ENCODE measurements at regions not wholly inside any gene's neighbourhood (a gene's known extent, or its start where the extent isn't known, plus 50 kb on each side); places are given as distances from the start of the nearest gene placed in this dataset.

DNA sequence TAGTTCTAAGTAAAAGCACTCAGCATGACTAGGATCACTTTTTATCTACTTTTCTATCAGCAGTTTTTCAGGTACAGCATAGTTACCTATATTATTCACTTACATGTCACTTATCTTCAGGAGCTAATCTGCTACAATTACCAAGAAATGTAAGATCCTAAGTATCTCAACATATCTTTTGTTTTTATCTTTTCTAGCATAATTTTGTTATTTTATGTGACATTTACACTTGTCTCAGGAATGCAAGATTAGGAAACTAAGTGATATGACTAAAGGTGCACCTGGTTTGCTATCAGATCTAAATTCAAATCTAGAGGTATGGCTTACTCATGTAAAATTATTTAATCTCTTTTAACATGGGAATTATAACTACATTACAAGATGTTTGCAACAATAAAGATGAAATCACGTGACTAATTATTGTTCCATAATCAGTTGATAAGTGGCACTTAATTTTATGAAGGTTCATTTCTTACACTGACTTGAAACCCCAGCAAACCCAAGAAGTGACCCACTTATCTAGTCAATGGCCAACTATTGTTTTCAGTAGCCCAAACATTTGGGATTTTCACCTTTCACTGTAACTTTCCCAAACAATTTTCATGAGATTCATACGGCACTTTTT lies 390.3 kb upstream of the PCDH15 start:
- no peak overlapping the region for H3K4me3 Mint-ChIP-seq (ENCODE audit: unreplicated experiment)
- H3K4me1 Mint-ChIP-seq (ENCODE audit: low read depth, unreplicated experiment), result no peaks in the 10 kb centered on the region
- no peaks in the 10 kb centered on the region for H3K9me3 Mint-ChIP-seq (ENCODE audit: unreplicated experiment)
- Histone ChIP-seq H3K27ac (ENCODE audit: low read depth, low read length) (no peak overlapping the region), H3K4me2 (ENCODE audit: low read length) (no peak overlapping the region), H2AFZ (ENCODE audit: low read depth, low read length) (no peak overlapping the region), H4K20me1 (ENCODE audit: insufficient read depth, low read length) (no peaks in the 10 kb centered on the region), H3K4me1 (ENCODE audit: insufficient read depth, low read length) (no peaks in the 10 kb centered on the region), H3K27me3 (ENCODE audit: insufficient read depth, low read length) (no peaks in the 10 kb centered on the region), H3K79me2 (ENCODE audit: insufficient read depth, low read length) (no peaks in the 10 kb centered on the region), H3K36me3 (ENCODE audit: insufficient read depth, low read length) (no peaks in the 10 kb centered on the region), H3K4me3 (ENCODE audit: insufficient read depth, low read depth, low read length) (no peak overlapping the region), H3K9ac (ENCODE audit: low read length) (no peak overlapping the region), H3K9me3 (ENCODE audit: insufficient read depth, low read depth, low read length) (no peaks in the 10 kb centered on the region)
- H3K27ac Mint-ChIP-seq (ENCODE audit: unreplicated experiment), result no peak overlapping the region
- no peaks in the 10 kb centered on the region for H3K36me3 Mint-ChIP-seq (ENCODE audit: low read depth, unreplicated experiment)
- no peaks in the 10 kb centered on the region for H3K27me3 Mint-ChIP-seq (ENCODE audit: low read depth, unreplicated experiment)
- FAIRE-seq (no peak), DNase-seq (ENCODE audit: low read depth) (no peak)
- TF ChIP-seq, protein P1, sequence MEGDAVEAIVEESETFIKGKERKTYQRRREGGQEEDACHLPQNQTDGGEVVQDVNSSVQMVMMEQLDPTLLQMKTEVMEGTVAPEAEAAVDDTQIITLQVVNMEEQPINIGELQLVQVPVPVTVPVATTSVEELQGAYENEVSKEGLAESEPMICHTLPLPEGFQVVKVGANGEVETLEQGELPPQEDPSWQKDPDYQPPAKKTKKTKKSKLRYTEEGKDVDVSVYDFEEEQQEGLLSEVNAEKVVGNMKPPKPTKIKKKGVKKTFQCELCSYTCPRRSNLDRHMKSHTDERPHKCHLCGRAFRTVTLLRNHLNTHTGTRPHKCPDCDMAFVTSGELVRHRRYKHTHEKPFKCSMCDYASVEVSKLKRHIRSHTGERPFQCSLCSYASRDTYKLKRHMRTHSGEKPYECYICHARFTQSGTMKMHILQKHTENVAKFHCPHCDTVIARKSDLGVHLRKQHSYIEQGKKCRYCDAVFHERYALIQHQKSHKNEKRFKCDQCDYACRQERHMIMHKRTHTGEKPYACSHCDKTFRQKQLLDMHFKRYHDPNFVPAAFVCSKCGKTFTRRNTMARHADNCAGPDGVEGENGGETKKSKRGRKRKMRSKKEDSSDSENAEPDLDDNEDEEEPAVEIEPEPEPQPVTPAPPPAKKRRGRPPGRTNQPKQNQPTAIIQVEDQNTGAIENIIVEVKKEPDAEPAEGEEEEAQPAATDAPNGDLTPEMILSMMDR (IDR thresholded peaks at IDR 0.05; ENCODE audit: insufficient read depth, low read depth, low read length), result no peak
- TF ChIP-seq EZH2 (IDR thresholded peaks at IDR 0.05; ENCODE audit: insufficient read depth, low read length), result no peak

DNA sequence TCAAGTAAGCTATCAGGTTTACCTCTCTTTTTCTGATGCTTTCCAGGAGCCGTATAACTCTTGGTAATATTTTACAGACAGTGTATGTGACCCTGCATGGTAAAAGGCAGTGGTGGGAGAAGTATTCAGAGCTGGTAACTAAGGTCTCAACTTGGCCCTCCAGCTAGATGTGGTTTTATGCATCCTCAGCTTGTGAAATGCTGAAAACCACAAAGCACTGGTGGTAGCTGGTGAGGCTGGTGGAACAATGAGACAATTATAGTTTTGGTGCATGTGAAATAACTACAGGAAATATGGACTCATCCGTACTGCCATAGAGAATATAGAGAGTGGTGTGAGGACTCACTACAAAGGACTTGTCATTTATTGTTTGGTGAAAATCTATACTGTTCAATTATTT lies 383.0 kb upstream of the PCDH15 start:
- Histone ChIP-seq H3K4me2 (ENCODE audit: low read length) (no peak overlapping the region), H3K79me2 (ENCODE audit: insufficient read depth, low read length) (no peaks in the 10 kb centered on the region), H3K9me3 (ENCODE audit: insufficient read depth, low read depth, low read length) (no peaks in the 10 kb centered on the region), H3K9ac (ENCODE audit: low read length) (no peak overlapping the region), H3K4me3 (ENCODE audit: insufficient read depth, low read depth, low read length) (no peak overlapping the region), H3K27me3 (ENCODE audit: insufficient read depth, low read length) (no peaks in the 10 kb centered on the region), H2AFZ (ENCODE audit: low read depth, low read length) (no peak overlapping the region), H3K36me3 (ENCODE audit: insufficient read depth, low read length) (no peaks in the 10 kb centered on the region), H3K27ac (ENCODE audit: low read depth, low read length) (no peak overlapping the region), H4K20me1 (ENCODE audit: insufficient read depth, low read length) (no peaks in the 10 kb centered on the region), H3K4me1 (ENCODE audit: insufficient read depth, low read length) (no peaks in the 10 kb centered on the region)
- DNase-seq (ENCODE audit: low read depth) (peak; percentile 33), FAIRE-seq (no peak)
- no peak overlapping the region for H3K4me3 Mint-ChIP-seq (ENCODE audit: unreplicated experiment)
- H3K36me3 Mint-ChIP-seq (ENCODE audit: low read depth, unreplicated experiment), result no peaks in the 10 kb centered on the region
- no peaks in the 10 kb centered on the region for H3K9me3 Mint-ChIP-seq (ENCODE audit: unreplicated experiment)
- H3K27ac Mint-ChIP-seq (ENCODE audit: unreplicated experiment), result no peak overlapping the region
- no peaks in the 10 kb centered on the region for H3K4me1 Mint-ChIP-seq (ENCODE audit: low read depth, unreplicated experiment)
- TF ChIP-seq EZH2 (IDR thresholded peaks at IDR 0.05; ENCODE audit: insufficient read depth, low read length), result no peak
- no peaks in the 10 kb centered on the region for H3K27me3 Mint-ChIP-seq (ENCODE audit: low read depth, unreplicated experiment)

DNA sequence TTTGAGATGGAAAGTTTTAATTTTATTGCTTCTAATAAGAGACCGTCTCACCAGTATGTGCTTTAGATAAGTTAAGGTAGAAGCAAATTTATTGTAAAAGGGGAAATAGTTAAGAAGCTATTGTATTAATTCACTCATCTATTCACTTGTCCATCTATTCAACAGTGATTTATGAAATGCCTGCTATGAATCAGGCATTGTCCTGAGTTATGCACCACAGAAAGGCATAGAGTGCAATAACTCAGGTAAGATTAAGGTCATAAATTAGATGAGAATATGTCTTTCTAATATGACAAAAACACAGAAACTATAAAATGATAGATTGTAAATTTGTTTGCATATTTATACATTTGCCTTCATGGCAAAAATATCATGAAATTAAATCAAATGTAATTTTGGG lies 379.3 kb upstream of the PCDH15 start:
- no peak for TF ChIP-seq EZH2 (IDR thresholded peaks at IDR 0.05; ENCODE audit: insufficient read depth, low read length)
- TF ChIP-seq, protein P1 (IDR thresholded peaks at IDR 0.05; ENCODE audit: insufficient read depth, low read depth, low read length), result no peak
- Mint-ChIP-seq H3K36me3 (ENCODE audit: low read depth, unreplicated experiment) (no peaks in the 10 kb centered on the region), H3K9me3 (ENCODE audit: unreplicated experiment) (no peaks in the 10 kb centered on the region), H3K27ac (ENCODE audit: unreplicated experiment) (no peak overlapping the region), H3K27me3 (ENCODE audit: low read depth, unreplicated experiment) (no peaks in the 10 kb centered on the region), H3K4me1 (ENCODE audit: low read depth, unreplicated experiment) (no peaks in the 10 kb centered on the region), H3K4me3 (ENCODE audit: unreplicated experiment) (no peak overlapping the region)
- no peaks in the 10 kb centered on the region for H4K20me1 ChIP-seq (ENCODE audit: insufficient read depth, low read length)
- H3K9ac ChIP-seq (ENCODE audit: low read length), result no peak overlapping the region
- H3K27me3 ChIP-seq (ENCODE audit: insufficient read depth, low read length), result no peaks in the 10 kb centered on the region
- H3K9me3 ChIP-seq (ENCODE audit: insufficient read depth, low read depth, low read length), result no peaks in the 10 kb centered on the region
- H3K4me2 ChIP-seq (ENCODE audit: low read length), result no peak overlapping the region
- no peaks in the 10 kb centered on the region for H3K79me2 ChIP-seq (ENCODE audit: insufficient read depth, low read length)
- H3K36me3 ChIP-seq (ENCODE audit: insufficient read depth, low read length), result no peaks in the 10 kb centered on the region
- FAIRE-seq (no peak), DNase-seq (ENCODE audit: low read depth) (no peak)
- no peaks in the 10 kb centered on the region for H3K4me1 ChIP-seq (ENCODE audit: insufficient read depth, low read length)
- no peak overlapping the region for H3K27ac ChIP-seq (ENCODE audit: low read depth, low read length)
- H2AFZ ChIP-seq (ENCODE audit: low read depth, low read length), result no peak overlapping the region
- no peak overlapping the region for H3K4me3 ChIP-seq (ENCODE audit: insufficient read depth, low read depth, low read length)

Data from astrocyte (in vitro differentiated cells and primary cell).